ENCODE measurements at regions not wholly inside any gene's neighbourhood (a gene's known extent, or its start where the extent isn't known, plus 50 kb on each side); places are given as distances from the start of the nearest gene placed in this dataset.

GRCh38 chr3:41097896-41098496 lies 101.3 kb upstream of the CTNNB1 start:
- no peak for DNase-seq (ENCODE audit: low spot score)
- H3K4me3 ChIP-seq (ENCODE audit: low read depth, low read length, poor library complexity, severe bottlenecking) = no peak overlapping the region
- ChIA-PET POLR2A (no interaction called here), CTCF (ENCODE audit: unreplicated experiment) (no interaction called here)
- no peaks in the 10 kb centered on the region for H3K9me3 ChIP-seq (ENCODE audit: low read length)
- H3K27ac ChIP-seq (ENCODE audit: low read depth, low read length, poor library complexity, severe bottlenecking) = no peak overlapping the region
- no peak overlapping the region for H2AFZ ChIP-seq (ENCODE audit: low read length)
- BruUV-seq (replicated peaks) = no TSS peak
- H3K4me1 ChIP-seq (ENCODE audit: insufficient read depth, low read length, poor library complexity, severe bottlenecking) = no peaks in the 10 kb centered on the region
- H3K9me2 ChIP-seq (ENCODE audit: insufficient read depth, low read length) = no peaks in the 10 kb centered on the region
- intact Hi-C loops (cut with micrococcal nuclease; ENCODE audit: unreplicated experiment) = no loop called here
- H4K20me1 ChIP-seq (ENCODE audit: insufficient read depth, low read length) = no peaks in the 10 kb centered on the region
- H3K79me2 ChIP-seq (ENCODE audit: insufficient read depth, low read depth, low read length) = no peaks in the 10 kb centered on the region
- H3K4me2 ChIP-seq (ENCODE audit: low read length) = no peak overlapping the region
- no peaks in the 10 kb centered on the region for H3K36me3 ChIP-seq (ENCODE audit: insufficient read depth, low read length)
- TF ChIP-seq EZH2phosphoT487 (IDR thresholded peaks at IDR 0.05; ENCODE audit: borderline replicate concordance, low read depth, low read length) = no peak
- TF ChIP-seq, protein P1, sequence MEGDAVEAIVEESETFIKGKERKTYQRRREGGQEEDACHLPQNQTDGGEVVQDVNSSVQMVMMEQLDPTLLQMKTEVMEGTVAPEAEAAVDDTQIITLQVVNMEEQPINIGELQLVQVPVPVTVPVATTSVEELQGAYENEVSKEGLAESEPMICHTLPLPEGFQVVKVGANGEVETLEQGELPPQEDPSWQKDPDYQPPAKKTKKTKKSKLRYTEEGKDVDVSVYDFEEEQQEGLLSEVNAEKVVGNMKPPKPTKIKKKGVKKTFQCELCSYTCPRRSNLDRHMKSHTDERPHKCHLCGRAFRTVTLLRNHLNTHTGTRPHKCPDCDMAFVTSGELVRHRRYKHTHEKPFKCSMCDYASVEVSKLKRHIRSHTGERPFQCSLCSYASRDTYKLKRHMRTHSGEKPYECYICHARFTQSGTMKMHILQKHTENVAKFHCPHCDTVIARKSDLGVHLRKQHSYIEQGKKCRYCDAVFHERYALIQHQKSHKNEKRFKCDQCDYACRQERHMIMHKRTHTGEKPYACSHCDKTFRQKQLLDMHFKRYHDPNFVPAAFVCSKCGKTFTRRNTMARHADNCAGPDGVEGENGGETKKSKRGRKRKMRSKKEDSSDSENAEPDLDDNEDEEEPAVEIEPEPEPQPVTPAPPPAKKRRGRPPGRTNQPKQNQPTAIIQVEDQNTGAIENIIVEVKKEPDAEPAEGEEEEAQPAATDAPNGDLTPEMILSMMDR (conservative IDR thresholded peaks at IDR 0.05; ENCODE audit: low read length) = no peak

- no peak for DNase-seq (ENCODE audit: low spot score)
- TF ChIP-seq, protein P1 (conservative IDR thresholded peaks at IDR 0.05; ENCODE audit: low read length) = no peak
- no peak for TF ChIP-seq EZH2phosphoT487 (IDR thresholded peaks at IDR 0.05; ENCODE audit: borderline replicate concordance, low read depth, low read length)
- Histone ChIP-seq H3K36me3 (ENCODE audit: insufficient read depth, low read length) (no peaks in the 10 kb centered on the region), H2AFZ (ENCODE audit: low read length) (no peak overlapping the region), H3K27ac (ENCODE audit: low read depth, low read length, poor library complexity, severe bottlenecking) (no peak overlapping the region), H4K20me1 (ENCODE audit: insufficient read depth, low read length) (no peaks in the 10 kb centered on the region), H3K9me3 (ENCODE audit: low read length) (no peaks in the 10 kb centered on the region), H3K4me2 (ENCODE audit: low read length) (no peak overlapping the region), H3K4me1 (ENCODE audit: insufficient read depth, low read length, poor library complexity, severe bottlenecking) (no peaks in the 10 kb centered on the region), H3K4me3 (ENCODE audit: low read depth, low read length, poor library complexity, severe bottlenecking) (no peak overlapping the region), H3K9me2 (ENCODE audit: insufficient read depth, low read length) (no peaks in the 10 kb centered on the region), H3K79me2 (ENCODE audit: insufficient read depth, low read depth, low read length) (no peaks in the 10 kb centered on the region)
- ChIA-PET POLR2A (no interaction called here), CTCF (ENCODE audit: unreplicated experiment) (no interaction called here)
- intact Hi-C loops (cut with micrococcal nuclease; ENCODE audit: unreplicated experiment) = no loop called here
- no TSS peak for BruUV-seq (replicated peaks)
These were observed 98.1 kb upstream of the CTNNB1 start for GRCh38 chr3:41101231-41101630.

DNA sequence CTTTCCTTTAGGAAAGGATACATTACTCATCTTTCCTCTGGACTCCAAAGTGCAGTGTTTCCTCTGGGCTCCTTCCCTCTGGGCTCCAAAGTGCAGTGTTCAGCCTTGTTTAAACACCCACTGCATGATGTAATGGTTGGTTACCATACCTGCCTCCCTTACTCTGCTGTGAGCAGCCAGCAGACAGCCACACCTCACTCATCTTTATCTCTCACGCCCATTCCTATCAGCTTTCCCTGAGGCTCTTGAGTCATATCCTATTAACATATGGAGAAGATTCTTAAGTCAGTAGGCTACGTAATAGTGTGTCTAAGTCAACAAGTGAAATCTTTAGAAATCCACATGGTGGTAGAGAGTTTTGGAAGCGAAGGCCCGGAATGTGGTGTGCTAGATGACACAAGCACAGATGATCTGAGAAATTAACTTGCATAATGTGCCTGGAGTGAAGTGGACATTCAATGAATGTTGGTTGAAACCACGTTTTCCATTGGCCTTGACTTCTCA lies 97.2 kb upstream of the CTNNB1 start:
- intact Hi-C loops (cut with micrococcal nuclease; ENCODE audit: unreplicated experiment) = no loop called here
- Histone ChIP-seq H3K4me3 (ENCODE audit: low read depth, low read length, poor library complexity, severe bottlenecking) (no peak overlapping the region), H3K79me2 (ENCODE audit: insufficient read depth, low read depth, low read length) (no peaks in the 10 kb centered on the region), H3K36me3 (ENCODE audit: insufficient read depth, low read length) (no peaks in the 10 kb centered on the region), H3K9me3 (ENCODE audit: low read length) (no peaks in the 10 kb centered on the region), H2AFZ (ENCODE audit: low read length) (no peak overlapping the region), H3K4me1 (ENCODE audit: insufficient read depth, low read length, poor library complexity, severe bottlenecking) (no peaks in the 10 kb centered on the region), H4K20me1 (ENCODE audit: insufficient read depth, low read length) (no peaks in the 10 kb centered on the region), H3K9me2 (ENCODE audit: insufficient read depth, low read length) (no peaks in the 10 kb centered on the region), H3K4me2 (ENCODE audit: low read length) (no peak overlapping the region), H3K27ac (ENCODE audit: low read depth, low read length, poor library complexity, severe bottlenecking) (no peak overlapping the region)
- TF ChIP-seq EZH2phosphoT487 (IDR thresholded peaks at IDR 0.05; ENCODE audit: borderline replicate concordance, low read depth, low read length) = no peak
- ChIA-PET POLR2A (no interaction called here), CTCF (ENCODE audit: unreplicated experiment) (no interaction called here)
- DNase-seq (ENCODE audit: low spot score) = no peak
- no TSS peak for BruUV-seq (replicated peaks)

Data from OCI-LY7 (cell line).